Cardiac muscle cell (in vitro differentiated cells and primary cell): ENCODE measurements at regions not wholly inside any gene's neighbourhood (a gene's known extent, or its start where the extent isn't known, plus 50 kb on each side); places are given as distances from the start of the nearest gene placed in this dataset.

Source experiments
- DNase-seq, 2 donors: peaks; one replicate each; pipeline versions ENCODE4 v3.0.0 to v3.0.0-alpha.2; 2010 to 2017; ENCODE audit warnings: low read depth in 1 of 2, low spot score in 1 of 2
- H3K27ac ChIP-seq: fragments of 200-600 bp; sonication (generic); 2 replicates; pipeline ENCODE4 v1.5.1; 2016
- H3K27me3 ChIP-seq: fragments of 200-600 bp; sonication (generic); 2 replicates; pipeline ENCODE4 v1.6.0; 2016; ENCODE audit warnings: control low read depth
- H3K36me3 ChIP-seq: fragments of 200-600 bp; sonication (generic); 2 replicates; pipeline ENCODE4 v1.5.1; 2016; ENCODE audit warnings: control low read depth
- H3K4me1 ChIP-seq: fragments of 200-600 bp; sonication (generic); 2 replicates; pipeline ENCODE4 v1.8.1; 2017; ENCODE audit warnings: low read depth, mild to moderate bottlenecking, mixed run types
- H3K4me3 ChIP-seq: fragments of 200-600 bp; sonication (generic); 2 replicates; pipeline ENCODE4 v1.5.1; 2016; ENCODE audit warnings: mild to moderate bottlenecking
- H3K9me3 ChIP-seq: fragments of 200-600 bp; sonication (generic); 2 replicates; pipeline ENCODE4 v1.5.1; 2017; ENCODE audit warnings: low read depth, mild to moderate bottlenecking, control low read depth
- CTCF ChIP-seq: IDR thresholded peaks from 2 replicates; pipeline ENCODE4 v1.5.1; 2012; ENCODE audit warnings: low read depth, mild to moderate bottlenecking, low read length

GRCh38 chr1:164343189-164343588 lies 215.8 kb upstream of the PBX1 start:
- no peaks in the 10 kb centered on the region for H3K36me3 ChIP-seq
- no peak overlapping the region for H3K27ac ChIP-seq
- no peak overlapping the region for H3K4me3 ChIP-seq
- no peak for TF ChIP-seq CTCF
- H3K27me3 ChIP-seq: no peaks in the 10 kb centered on the region
- no peak for DNase-seq
- no peaks in the 10 kb centered on the region for H3K4me1 ChIP-seq
- no peaks in the 10 kb centered on the region for H3K9me3 ChIP-seq

GRCh38 chr1:164347980-164348379 lies 211.0 kb upstream of the PBX1 start:
- no peak overlapping the region for H3K27ac ChIP-seq
- H3K9me3 ChIP-seq: no peaks in the 10 kb centered on the region
- no peaks in the 10 kb centered on the region for H3K36me3 ChIP-seq
- no peak overlapping the region for H3K4me3 ChIP-seq
- H3K4me1 ChIP-seq: no peaks in the 10 kb centered on the region
- H3K27me3 ChIP-seq: no peaks in the 10 kb centered on the region
- no peak for DNase-seq
- TF ChIP-seq CTCF: no peak

GRCh38 chr1:164356511-164356910 lies 202.5 kb upstream of the PBX1 start:
- no peak for TF ChIP-seq CTCF

DNA sequence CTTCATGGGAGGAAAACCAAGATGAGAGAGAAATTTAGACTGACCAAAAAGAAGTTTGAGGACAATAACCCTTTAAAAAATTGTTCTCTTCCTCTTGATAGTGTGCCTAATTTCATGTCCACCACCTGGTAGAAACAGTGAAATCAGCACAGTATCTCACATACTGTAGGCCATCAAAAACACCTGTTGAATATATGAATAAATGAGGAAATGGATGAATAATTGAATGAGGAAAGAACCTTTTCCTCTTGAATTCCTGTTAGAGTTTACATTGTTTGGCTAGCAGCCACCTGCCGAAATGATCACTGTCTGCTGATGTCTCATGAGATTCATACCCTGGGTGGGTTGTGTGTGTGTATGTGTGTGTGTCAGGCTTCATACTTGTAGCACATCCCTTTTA lies 198.7 kb upstream of the PBX1 start:
- no peaks in the 10 kb centered on the region for H3K9me3 ChIP-seq
- DNase-seq: no peak
- no peaks in the 10 kb centered on the region for H3K27me3 ChIP-seq
- no peaks in the 10 kb centered on the region for H3K36me3 ChIP-seq
- H3K4me3 ChIP-seq: no peak overlapping the region
- peaks cover 9% of the 10 kb centered on the region for H3K4me1 ChIP-seq
- H3K27ac ChIP-seq: no peak overlapping the region
- TF ChIP-seq CTCF: no peak

More at GRCh38 chr1:164356511-164356910, 202.5 kb upstream of the PBX1 start:
- Histone ChIP-seq H3K27ac (no peak overlapping the region), H3K4me3 (no peak overlapping the region), H3K9me3 (no peaks in the 10 kb centered on the region), H3K27me3 (no peaks in the 10 kb centered on the region), H3K36me3 (no peaks in the 10 kb centered on the region), H3K4me1 (peaks cover 4% of the 10 kb centered on the region)
- no peak for DNase-seq

DNA sequence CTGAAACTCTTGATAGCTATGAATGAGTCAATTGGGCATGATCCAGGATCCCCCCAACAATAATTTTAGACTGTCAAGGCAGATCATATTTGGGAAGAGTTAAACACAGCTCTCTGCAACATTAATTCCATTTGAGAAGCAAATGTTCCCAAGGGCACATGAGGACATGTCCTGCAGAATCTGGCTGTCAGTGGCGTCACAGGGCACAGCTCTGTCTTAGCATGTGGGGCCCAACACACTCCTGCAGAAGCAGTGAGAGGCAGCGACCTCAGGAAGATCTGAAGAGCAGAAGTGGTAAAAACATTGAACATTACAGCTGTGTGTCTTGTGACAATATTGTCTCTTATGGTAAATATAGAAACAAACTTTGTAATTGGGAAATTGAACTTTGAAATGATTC lies 197.1 kb upstream of the PBX1 start:
- no peaks in the 10 kb centered on the region for H3K36me3 ChIP-seq
- H3K9me3 ChIP-seq: no peaks in the 10 kb centered on the region
- no peaks in the 10 kb centered on the region for H3K27me3 ChIP-seq
- no peak for TF ChIP-seq CTCF
- H3K4me3 ChIP-seq: no peak overlapping the region
- H3K27ac ChIP-seq: no peak overlapping the region
- peak in 1 of 2 donors; percentile 59 for DNase-seq
- H3K4me1 ChIP-seq: peaks cover 9% of the 10 kb centered on the region

GRCh38 chr1:164363980-164364379 lies 195.0 kb upstream of the PBX1 start:
- Histone ChIP-seq H3K9me3 (no peaks in the 10 kb centered on the region), H3K27ac (no peak overlapping the region), H3K36me3 (no peaks in the 10 kb centered on the region), H3K4me3 (no peak overlapping the region), H3K4me1 (peaks cover 9% of the 10 kb centered on the region), H3K27me3 (no peaks in the 10 kb centered on the region)
- no peak for TF ChIP-seq CTCF
- no peak for DNase-seq
